Astrocyte of the cerebellum (primary cell): ENCODE measurements at regions not wholly inside any gene's neighbourhood (a gene's known extent, or its start where the extent isn't known, plus 50 kb on each side); places are given as distances from the start of the nearest gene placed in this dataset.
A peak's percentile ranks its signal among the peaks of the same experiment; 100 is the strongest.

ENCODE experiments used
- DNase-seq: peaks from one replicate; pipeline ENCODE4 v3.0.0-alpha.2; 2011; ENCODE audit warnings: low read depth
- H3K4me3 ChIP-seq: 2 replicates; pipeline ENCODE4 v1.5.1; 2011; ENCODE audit warnings: mild to moderate bottlenecking, low read depth, low read length, moderate library complexity
- CTCF ChIP-seq: IDR thresholded peaks from 2 replicates; pipeline ENCODE4 v1.5.1; 2012; ENCODE audit warnings: low read length, low read depth, moderate library complexity, mild to moderate bottlenecking; ENCODE audit errors: missing control alignments
- in situ Hi-C: cut with HindIII; loops from 2 replicates; pipeline ENCODE4 v1.10.0; 2017; ENCODE audit warnings: low sequenced_read_pairs

GRCh38 chr3:17811646-17812045 lies 69.2 kb upstream of the TBC1D5 start:
- H3K4me3 ChIP-seq = no peak overlapping the region
- in situ Hi-C loops = no loop called here
- DNase-seq = no peak
- no peak for TF ChIP-seq CTCF

- no peak for DNase-seq
- no peak overlapping the region for H3K4me3 ChIP-seq
- in situ Hi-C loops = no loop called here
- TF ChIP-seq CTCF = peak; percentile 30
Observed at GRCh38 chr3:17810759-17811158, 68.3 kb upstream of the TBC1D5 start.

GRCh38 chr3:17808994-17809393 lies 66.6 kb upstream of the TBC1D5 start:
- DNase-seq = no peak
- in situ Hi-C loops = no loop called here
- TF ChIP-seq CTCF = no peak

GRCh38 chr3:17806876-17807275 lies 64.4 kb upstream of the TBC1D5 start:
- in situ Hi-C loops = no loop called here
- no peak for DNase-seq
- TF ChIP-seq CTCF = no peak
- no peak overlapping the region for H3K4me3 ChIP-seq

More at GRCh38 chr3:17808994-17809393, 66.6 kb upstream of the TBC1D5 start:
- H3K4me3 ChIP-seq = no peak overlapping the region

- in situ Hi-C loops = no loop called here
- TF ChIP-seq CTCF = no peak
- no peak for DNase-seq
- no peak overlapping the region for H3K4me3 ChIP-seq
Observed at GRCh38 chr3:17806201-17806600, 63.8 kb upstream of the TBC1D5 start.

- no peak for TF ChIP-seq CTCF
- no peak overlapping the region for H3K4me3 ChIP-seq
- in situ Hi-C loops = no loop called here
- no peak for DNase-seq
Observed at GRCh38 chr3:17805461-17805940, 63.1 kb upstream of the TBC1D5 start.

GRCh38 chr3:17802950-17803349 lies 60.5 kb upstream of the TBC1D5 start:
- in situ Hi-C loops = no loop called here
- DNase-seq = no peak
- no peak for TF ChIP-seq CTCF

More at GRCh38 chr3:17802950-17803349, 60.5 kb upstream of the TBC1D5 start:
- no peak overlapping the region for H3K4me3 ChIP-seq
